ENCODE measurements at regions not wholly inside any gene's neighbourhood (a gene's known extent, or its start where the extent isn't known, plus 50 kb on each side); places are given as distances from the start of the nearest gene placed in this dataset.

DNA sequence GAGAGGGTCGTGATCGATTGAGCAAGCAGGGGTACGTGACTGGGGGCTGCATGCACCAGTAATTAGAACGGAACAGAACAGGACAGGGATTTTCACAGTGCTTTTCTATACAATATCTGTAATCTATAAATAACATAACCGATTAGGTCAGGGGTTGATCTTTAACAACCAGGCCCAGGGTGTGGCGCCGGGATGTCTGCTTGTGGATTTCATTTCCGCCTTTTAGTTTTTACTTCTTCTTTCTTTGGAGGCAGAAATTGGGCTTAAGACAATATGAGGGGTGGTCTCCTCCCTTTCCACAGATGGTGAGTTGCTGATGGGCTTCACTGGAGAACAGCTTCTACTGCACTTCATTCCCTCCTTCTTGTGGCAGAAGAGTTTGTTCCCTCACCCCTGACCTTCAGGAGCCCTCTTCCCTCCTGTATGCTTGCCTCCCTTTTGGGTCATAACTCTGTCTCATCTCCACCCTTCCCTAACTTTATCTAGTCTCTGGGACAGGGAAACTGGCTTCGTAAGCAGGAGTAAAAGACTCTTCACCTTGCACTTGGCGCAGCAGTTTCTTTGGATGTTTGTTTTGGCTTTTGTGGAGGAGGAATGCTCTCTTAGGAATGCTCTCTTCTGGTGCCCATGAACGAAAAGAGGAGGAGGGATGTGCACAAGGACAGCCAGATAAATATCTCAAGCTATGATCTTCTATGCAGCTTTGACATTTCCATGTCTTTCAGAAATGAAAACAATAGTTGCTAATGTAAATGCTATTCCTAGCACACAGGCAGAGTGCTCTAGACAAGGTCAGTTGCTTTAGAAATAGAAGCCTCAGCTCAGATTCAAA lies 139.8 kb upstream of the RPS23 start:
- TF ChIP-seq POLR2AphosphoS5 (IDR thresholded peaks at IDR 0.05), result no peak
- no peak for TF ChIP-seq POLR2A (IDR thresholded peaks at IDR 0.05)
- TF ChIP-seq, protein P1, sequence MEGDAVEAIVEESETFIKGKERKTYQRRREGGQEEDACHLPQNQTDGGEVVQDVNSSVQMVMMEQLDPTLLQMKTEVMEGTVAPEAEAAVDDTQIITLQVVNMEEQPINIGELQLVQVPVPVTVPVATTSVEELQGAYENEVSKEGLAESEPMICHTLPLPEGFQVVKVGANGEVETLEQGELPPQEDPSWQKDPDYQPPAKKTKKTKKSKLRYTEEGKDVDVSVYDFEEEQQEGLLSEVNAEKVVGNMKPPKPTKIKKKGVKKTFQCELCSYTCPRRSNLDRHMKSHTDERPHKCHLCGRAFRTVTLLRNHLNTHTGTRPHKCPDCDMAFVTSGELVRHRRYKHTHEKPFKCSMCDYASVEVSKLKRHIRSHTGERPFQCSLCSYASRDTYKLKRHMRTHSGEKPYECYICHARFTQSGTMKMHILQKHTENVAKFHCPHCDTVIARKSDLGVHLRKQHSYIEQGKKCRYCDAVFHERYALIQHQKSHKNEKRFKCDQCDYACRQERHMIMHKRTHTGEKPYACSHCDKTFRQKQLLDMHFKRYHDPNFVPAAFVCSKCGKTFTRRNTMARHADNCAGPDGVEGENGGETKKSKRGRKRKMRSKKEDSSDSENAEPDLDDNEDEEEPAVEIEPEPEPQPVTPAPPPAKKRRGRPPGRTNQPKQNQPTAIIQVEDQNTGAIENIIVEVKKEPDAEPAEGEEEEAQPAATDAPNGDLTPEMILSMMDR (IDR thresholded peaks at IDR 0.05), result no peak
